ENCODE measurements at regions not wholly inside any gene's neighbourhood (a gene's known extent, or its start where the extent isn't known, plus 50 kb on each side); places are given as distances from the start of the nearest gene placed in this dataset.

DNA sequence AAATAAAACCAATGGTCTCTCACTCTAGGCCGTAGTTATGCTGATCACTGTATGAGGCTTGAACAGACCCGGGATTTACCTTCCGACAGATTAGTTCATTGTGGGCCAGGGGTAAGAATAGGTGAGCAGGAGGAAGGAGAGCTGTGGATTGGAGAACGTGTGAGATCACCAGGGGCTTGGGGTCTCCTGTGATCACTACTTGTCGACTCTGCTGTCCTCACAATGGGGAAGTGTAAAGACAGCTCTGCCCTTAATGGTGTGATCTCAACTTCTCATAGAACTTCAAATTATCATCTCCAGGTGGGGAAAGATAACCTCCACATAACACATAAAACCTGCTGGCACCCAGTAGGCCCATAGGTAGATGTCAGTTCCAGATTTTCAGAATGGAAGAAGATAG, 56.2 kb upstream of the RPS6KA3 start:
- TF ChIP-seq, protein P1, sequence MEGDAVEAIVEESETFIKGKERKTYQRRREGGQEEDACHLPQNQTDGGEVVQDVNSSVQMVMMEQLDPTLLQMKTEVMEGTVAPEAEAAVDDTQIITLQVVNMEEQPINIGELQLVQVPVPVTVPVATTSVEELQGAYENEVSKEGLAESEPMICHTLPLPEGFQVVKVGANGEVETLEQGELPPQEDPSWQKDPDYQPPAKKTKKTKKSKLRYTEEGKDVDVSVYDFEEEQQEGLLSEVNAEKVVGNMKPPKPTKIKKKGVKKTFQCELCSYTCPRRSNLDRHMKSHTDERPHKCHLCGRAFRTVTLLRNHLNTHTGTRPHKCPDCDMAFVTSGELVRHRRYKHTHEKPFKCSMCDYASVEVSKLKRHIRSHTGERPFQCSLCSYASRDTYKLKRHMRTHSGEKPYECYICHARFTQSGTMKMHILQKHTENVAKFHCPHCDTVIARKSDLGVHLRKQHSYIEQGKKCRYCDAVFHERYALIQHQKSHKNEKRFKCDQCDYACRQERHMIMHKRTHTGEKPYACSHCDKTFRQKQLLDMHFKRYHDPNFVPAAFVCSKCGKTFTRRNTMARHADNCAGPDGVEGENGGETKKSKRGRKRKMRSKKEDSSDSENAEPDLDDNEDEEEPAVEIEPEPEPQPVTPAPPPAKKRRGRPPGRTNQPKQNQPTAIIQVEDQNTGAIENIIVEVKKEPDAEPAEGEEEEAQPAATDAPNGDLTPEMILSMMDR (IDR thresholded peaks at IDR 0.05) = no peak
- no peak for TF ChIP-seq POLR2A (IDR thresholded peaks at IDR 0.05)
